Neuron (in vitro differentiated cells): ENCODE measurements at regions not wholly inside any gene's neighbourhood (a gene's known extent, or its start where the extent isn't known, plus 50 kb on each side); places are given as distances from the start of the nearest gene placed in this dataset.
"Not testable (repeated sequence)": the region's sequence is repeated elsewhere in the genome, so short reads cannot be mapped to it uniquely, and the experiment has no call there.

ENCODE experiments used
- H2AFZ ChIP-seq: one replicate; pipeline ENCODE4 v1.6.1; 2013; ENCODE audit warnings: low read depth, mild to moderate bottlenecking, inconsistent platforms, low read length, moderate library complexity
- H3K27me3 ChIP-seq: one replicate; pipeline ENCODE4 v1.6.1; 2013; ENCODE audit warnings: low read length; ENCODE audit not compliant: insufficient read depth
- H3K36me3 ChIP-seq: one replicate; pipeline ENCODE4 v1.6.1; 2013; ENCODE audit warnings: low read length; ENCODE audit not compliant: insufficient read depth
- H3K4me1 ChIP-seq: one replicate; pipeline ENCODE4 v1.6.1; 2013; ENCODE audit warnings: low read length; ENCODE audit not compliant: insufficient read depth
- H3K4me3 ChIP-seq: 2 replicates; pipeline ENCODE4 v1.5.1; 2013; ENCODE audit warnings: mild to moderate bottlenecking, low read length, moderate library complexity
- H3K9me3 ChIP-seq: one replicate; pipeline ENCODE4 v1.6.1; 2013; ENCODE audit warnings: low read length

DNA sequence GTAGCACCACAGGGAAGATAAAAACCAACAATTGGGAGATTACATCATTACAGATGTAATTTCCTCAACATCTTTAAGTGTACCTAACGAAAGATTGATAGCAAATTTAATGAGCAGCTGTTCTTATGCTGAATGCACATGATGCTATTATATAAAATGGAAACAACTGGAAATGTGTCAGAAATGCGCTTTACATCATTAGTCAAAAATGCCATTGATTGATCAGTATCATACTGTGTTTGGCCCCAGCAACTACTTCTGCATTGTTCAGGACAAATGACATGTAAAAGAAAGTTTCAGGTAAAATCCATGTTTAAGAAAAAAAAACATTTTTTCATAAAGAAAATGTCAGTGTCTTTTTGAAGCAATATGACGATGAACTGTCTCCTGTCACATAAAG, 625.5 kb upstream of the MIR17HG start:
- Histone ChIP-seq H2AFZ (no peak overlapping the region), H3K4me1 (peaks cover 29% of the 10 kb centered on the region), H3K27me3 (no peaks in the 10 kb centered on the region), H3K9me3 (no peaks in the 10 kb centered on the region), H3K4me3 (no peak overlapping the region), H3K36me3 (no peaks in the 10 kb centered on the region)

DNA sequence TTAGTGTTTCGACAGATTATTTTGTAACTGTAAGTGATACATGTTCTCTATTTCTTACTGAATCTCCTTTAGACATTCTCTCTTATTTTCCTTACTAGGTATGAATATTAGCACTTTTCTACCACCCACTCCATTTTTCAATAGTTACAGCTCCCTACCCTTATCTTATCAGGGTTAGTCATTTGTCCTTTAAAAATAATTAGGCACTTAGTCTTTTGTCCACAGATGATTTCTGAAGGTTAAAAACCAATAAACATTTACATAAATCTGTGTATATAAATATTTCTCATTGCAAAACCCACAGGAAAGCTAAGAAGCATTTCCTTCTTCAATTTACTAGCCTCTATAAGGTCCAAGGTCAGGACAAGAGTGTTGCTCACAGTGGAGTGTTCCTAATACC, 624.1 kb upstream of the MIR17HG start:
- no peaks in the 10 kb centered on the region for H3K9me3 ChIP-seq
- H3K4me3 ChIP-seq = no peak overlapping the region
- H3K4me1 ChIP-seq = peaks cover 14% of the 10 kb centered on the region
- H2AFZ ChIP-seq = no peak overlapping the region
- H3K27me3 ChIP-seq = no peaks in the 10 kb centered on the region
- no peaks in the 10 kb centered on the region for H3K36me3 ChIP-seq

GRCh38 chr13:90726375-90726774, 621.1 kb upstream of the MIR17HG start:
- no peaks in the 10 kb centered on the region for H3K36me3 ChIP-seq
- H3K9me3 ChIP-seq = no peaks in the 10 kb centered on the region
- H2AFZ ChIP-seq = no peak overlapping the region
- H3K4me3 ChIP-seq = no peak overlapping the region
- peaks cover 3% of the 10 kb centered on the region for H3K4me1 ChIP-seq
- H3K27me3 ChIP-seq = no peaks in the 10 kb centered on the region

DNA sequence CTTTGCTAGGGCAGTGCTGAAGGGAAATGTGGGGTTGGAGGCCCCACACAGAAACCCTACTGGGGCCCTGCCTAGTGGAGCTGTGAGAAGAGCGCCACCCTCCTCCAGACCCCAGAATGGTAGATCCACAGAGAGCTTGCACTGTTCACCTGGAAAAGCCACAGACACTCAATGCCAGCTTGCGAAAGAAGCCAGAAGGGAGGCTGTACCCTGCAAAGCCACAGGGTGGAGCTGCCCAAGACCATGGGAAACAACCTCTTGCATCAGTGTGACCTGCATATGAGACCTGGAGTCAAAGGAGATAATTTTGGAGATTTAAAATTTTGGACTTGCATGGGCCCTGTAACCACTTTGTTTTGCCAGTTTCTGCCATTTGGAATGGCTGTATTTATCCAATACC, 615.4 kb upstream of the MIR17HG start:
- Histone ChIP-seq H3K4me3 (no peak overlapping the region), H3K4me1 (no peaks in the 10 kb centered on the region), H3K36me3 (no peaks in the 10 kb centered on the region), H3K27me3 (no peaks in the 10 kb centered on the region), H2AFZ (no peak overlapping the region), H3K9me3 (no peaks in the 10 kb centered on the region)

DNA sequence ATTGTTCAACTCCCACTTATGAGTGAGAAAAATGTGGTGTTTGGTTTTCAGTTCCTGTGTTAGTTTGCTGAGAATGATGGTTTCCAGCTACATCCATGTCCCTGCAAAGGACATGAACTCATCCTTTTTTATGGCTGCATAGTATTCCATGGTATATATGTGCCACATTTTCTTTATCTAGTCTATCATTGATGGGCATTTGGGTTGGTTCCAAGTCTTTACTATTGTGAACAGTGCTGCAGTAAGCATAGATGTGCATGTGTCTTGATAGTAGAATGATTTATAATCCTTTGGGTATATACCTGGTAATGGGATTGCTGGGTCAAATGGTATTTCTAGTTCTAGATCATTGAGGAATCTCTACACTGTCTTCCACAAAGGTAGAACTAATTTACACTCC, 613.0 kb upstream of the MIR17HG start:
- H2AFZ ChIP-seq, H3K36me3 ChIP-seq, H3K4me3 ChIP-seq, H3K9me3 ChIP-seq, H3K4me1 ChIP-seq, H3K27me3 ChIP-seq: not testable (repeated sequence)

DNA sequence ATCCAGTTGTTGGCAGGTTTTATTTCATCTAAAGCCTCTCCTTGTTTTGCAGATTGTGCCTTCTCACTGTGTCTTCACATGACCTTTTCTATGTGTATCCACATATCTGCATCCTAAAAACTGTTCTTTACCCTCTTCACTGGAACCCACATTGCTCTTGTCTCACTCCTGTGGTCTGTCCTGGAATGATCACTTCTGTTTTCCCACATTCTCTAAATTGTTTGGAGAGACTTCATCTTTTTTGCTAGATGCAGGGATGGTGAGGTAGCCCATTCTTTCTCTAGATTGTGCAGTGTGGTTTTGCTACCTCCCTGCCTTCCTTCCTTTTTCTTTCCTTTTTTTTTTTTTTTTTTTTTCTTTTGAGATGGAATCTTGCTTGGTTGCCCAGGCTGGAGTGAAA, 608.6 kb upstream of the MIR17HG start:
- no peaks in the 10 kb centered on the region for H3K36me3 ChIP-seq
- no peaks in the 10 kb centered on the region for H3K9me3 ChIP-seq
- H3K27me3 ChIP-seq = no peaks in the 10 kb centered on the region
- no peak overlapping the region for H3K4me3 ChIP-seq
- no peaks in the 10 kb centered on the region for H3K4me1 ChIP-seq
- no peak overlapping the region for H2AFZ ChIP-seq

- no peaks in the 10 kb centered on the region for H3K27me3 ChIP-seq
- H3K36me3 ChIP-seq = no peaks in the 10 kb centered on the region
- no peaks in the 10 kb centered on the region for H3K4me1 ChIP-seq
- H3K4me3 ChIP-seq = no peak overlapping the region
- no peak overlapping the region for H2AFZ ChIP-seq
- no peaks in the 10 kb centered on the region for H3K9me3 ChIP-seq
Measured at GRCh38 chr13:90740099-90740498, 607.4 kb upstream of the MIR17HG start.

DNA sequence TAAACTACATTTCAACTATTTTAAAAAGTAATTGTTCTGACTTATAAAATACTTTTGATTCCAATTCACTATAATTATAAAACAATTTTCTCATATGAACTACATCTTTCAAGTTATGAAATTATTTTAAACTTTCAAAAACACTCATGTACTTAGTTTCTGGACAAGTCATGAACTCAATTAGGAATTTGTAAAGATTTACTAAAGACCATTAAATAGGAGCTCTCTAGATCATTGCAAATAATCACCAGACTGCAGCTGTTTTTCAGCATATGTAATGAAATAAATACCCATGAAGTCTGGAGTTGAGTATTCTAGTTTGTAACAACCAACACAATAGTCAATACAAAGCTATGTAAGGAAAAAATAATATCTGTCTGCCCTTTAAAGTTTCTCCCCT, 605.1 kb upstream of the MIR17HG start:
- H2AFZ ChIP-seq = no peak overlapping the region
- no peak overlapping the region for H3K4me3 ChIP-seq
- no peaks in the 10 kb centered on the region for H3K4me1 ChIP-seq
- no peaks in the 10 kb centered on the region for H3K9me3 ChIP-seq
- H3K36me3 ChIP-seq = no peaks in the 10 kb centered on the region
- H3K27me3 ChIP-seq = no peaks in the 10 kb centered on the region

- Histone ChIP-seq H3K27me3 (no peaks in the 10 kb centered on the region), H3K9me3 (no peaks in the 10 kb centered on the region), H3K36me3 (no peaks in the 10 kb centered on the region), H3K4me1 (no peaks in the 10 kb centered on the region), H2AFZ (no peak overlapping the region), H3K4me3 (no peak overlapping the region)
Measured at GRCh38 chr13:90746230-90746629, 601.3 kb upstream of the MIR17HG start.

DNA sequence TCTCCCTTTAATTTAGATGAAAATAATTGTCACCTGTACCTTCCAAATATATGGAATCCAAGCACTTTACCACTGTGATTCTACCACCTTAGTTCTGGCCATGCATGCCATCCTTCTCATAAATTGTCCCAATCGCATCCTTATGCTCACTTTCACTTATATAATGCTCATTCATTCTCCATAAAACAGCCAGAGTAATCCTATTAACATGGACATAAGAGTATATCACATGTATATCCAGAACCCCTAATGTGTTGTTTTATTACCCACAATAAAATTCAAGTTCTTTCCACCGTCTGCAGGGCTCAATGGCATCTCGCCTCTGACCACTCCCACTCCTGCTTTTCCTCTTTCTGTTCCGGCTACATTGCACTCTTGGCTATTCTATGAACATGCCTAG, 597.5 kb upstream of the MIR17HG start:
- Histone ChIP-seq H3K4me3 (no peak overlapping the region), H3K4me1 (no peaks in the 10 kb centered on the region), H3K36me3 (no peaks in the 10 kb centered on the region), H3K9me3 (no peaks in the 10 kb centered on the region), H3K27me3 (no peaks in the 10 kb centered on the region), H2AFZ (no peak overlapping the region)

DNA sequence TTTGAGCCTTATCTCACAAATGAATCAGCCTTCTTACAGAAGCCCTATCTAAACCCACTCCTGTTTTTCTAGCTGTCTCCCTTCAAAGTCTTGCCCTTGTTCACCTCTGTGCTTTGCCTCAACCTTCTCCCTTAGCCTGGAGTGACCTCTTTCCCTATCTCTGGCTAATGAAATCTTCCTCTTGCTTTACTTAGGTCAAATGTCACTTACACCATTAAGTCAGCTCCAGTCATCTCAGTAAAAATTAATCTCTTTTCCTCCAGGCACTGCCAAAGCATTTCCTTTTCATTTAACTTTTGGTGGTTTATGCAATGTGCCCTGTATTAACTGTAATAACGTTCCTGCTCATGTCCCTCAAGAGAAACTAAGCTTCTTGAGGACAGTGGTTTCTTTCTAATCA, 596.5 kb upstream of the MIR17HG start:
- Histone ChIP-seq H3K27me3 (no peaks in the 10 kb centered on the region), H3K4me3 (no peak overlapping the region), H3K36me3 (no peaks in the 10 kb centered on the region), H2AFZ (no peak overlapping the region), H3K9me3 (no peaks in the 10 kb centered on the region), H3K4me1 (no peaks in the 10 kb centered on the region)

- Histone ChIP-seq H3K27me3 (no peaks in the 10 kb centered on the region), H3K4me3 (no peak overlapping the region), H3K36me3 (no peaks in the 10 kb centered on the region), H2AFZ (no peak overlapping the region), H3K9me3 (no peaks in the 10 kb centered on the region), H3K4me1 (no peaks in the 10 kb centered on the region)
Measured at GRCh38 chr13:90752070-90752469, 595.4 kb upstream of the MIR17HG start.

DNA sequence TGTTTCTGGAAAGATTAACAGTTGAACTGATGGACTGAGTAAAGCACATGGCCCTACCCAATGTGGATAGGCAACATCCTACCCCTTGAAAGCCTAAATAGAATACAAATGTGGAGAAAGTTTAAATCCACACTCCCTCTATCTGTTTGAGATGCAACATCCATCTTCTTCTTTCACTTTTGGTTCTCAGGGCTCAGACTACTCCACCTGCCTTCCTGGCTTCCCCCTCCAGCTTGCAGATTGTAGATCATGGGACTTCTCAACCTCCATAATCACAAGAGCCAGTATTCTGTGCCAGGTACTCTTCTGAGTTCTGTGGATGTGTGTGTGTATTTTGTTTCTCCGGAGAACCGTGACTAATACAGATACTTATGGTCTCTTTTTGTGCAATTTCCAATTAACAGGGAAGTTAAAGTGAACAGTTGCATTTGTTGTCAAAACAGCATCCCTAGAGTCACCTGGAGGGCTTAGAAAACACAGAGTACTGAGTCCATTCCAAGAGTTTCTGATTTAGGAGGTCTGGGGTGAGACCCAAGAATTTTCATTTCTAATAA, 590.3 kb upstream of the MIR17HG start:
- Histone ChIP-seq H3K4me3 (no peak overlapping the region), H3K36me3 (no peaks in the 10 kb centered on the region), H3K4me1 (no peaks in the 10 kb centered on the region), H3K9me3 (no peaks in the 10 kb centered on the region), H3K27me3 (no peaks in the 10 kb centered on the region), H2AFZ (no peak overlapping the region)

- H3K4me3 ChIP-seq = no peak overlapping the region
- no peaks in the 10 kb centered on the region for H3K27me3 ChIP-seq
- no peaks in the 10 kb centered on the region for H3K9me3 ChIP-seq
- H2AFZ ChIP-seq = no peak overlapping the region
- no peaks in the 10 kb centered on the region for H3K36me3 ChIP-seq
- no peaks in the 10 kb centered on the region for H3K4me1 ChIP-seq
Measured at GRCh38 chr13:90760639-90761038, 586.8 kb upstream of the MIR17HG start.
